GM23338 (cell line): ENCODE measurements at regions not wholly inside any gene's neighbourhood (a gene's known extent, or its start where the extent isn't known, plus 50 kb on each side); places are given as distances from the start of the nearest gene placed in this dataset.

Source experiments
- ATAC-seq: fragments of 200-7000 bp; cut with Tn5 transposase; 3 replicates; pipeline ENCODE4 v1.9.1; 2020
- DNase-seq: peaks from one replicate; pipeline ENCODE4 v3.0.0-alpha.2; 2015; ENCODE audit warnings: low spot score
- H2AFZ ChIP-seq: fragments of 200-600 bp; sonication (generic); 2 replicates; pipeline ENCODE4 v1.8.0; 2016; ENCODE audit warnings: antibody characterized with exemption, mild to moderate bottlenecking, moderate library complexity
- H3F3A ChIP-seq: fragments of 200-600 bp; sonication (generic); replicated peaks from 2 replicates; pipeline ENCODE4 v1.8.0; 2017; ENCODE audit warnings: antibody characterized with exemption, mixed run types, low read depth
- H3K27ac ChIP-seq: fragments of 200-600 bp; sonication (generic); 2 replicates; pipeline ENCODE4 v1.6.1; 2016; ENCODE audit warnings: low read depth
- H3K27me3 ChIP-seq: fragments of 200-600 bp; sonication (generic); 2 replicates; pipeline ENCODE4 v1.8.0; 2016; ENCODE audit warnings: mild to moderate bottlenecking, mixed run types, moderate library complexity; ENCODE audit not compliant: insufficient read depth
- H3K36me3 ChIP-seq: fragments of 200-600 bp; sonication (generic); 2 replicates; pipeline ENCODE4 v1.8.0; 2016; ENCODE audit warnings: mild to moderate bottlenecking; ENCODE audit not compliant: insufficient read depth
- H3K4me1 ChIP-seq: fragments of 200-600 bp; sonication (generic); 2 replicates; pipeline ENCODE4 v1.8.0; 2016; ENCODE audit warnings: mild to moderate bottlenecking, moderate library complexity; ENCODE audit not compliant: insufficient read depth
- H3K4me2 ChIP-seq: fragments of 200-600 bp; sonication (generic); 2 replicates; pipeline ENCODE4 v1.7.1; 2017; ENCODE audit warnings: mixed run types
- H3K4me3 ChIP-seq: fragments of 200-600 bp; sonication (generic); 2 replicates; pipeline ENCODE4 v1.6.1; 2016; ENCODE audit warnings: mixed run types
- H3K79me2 ChIP-seq: fragments of 200-600 bp; sonication (generic); replicated peaks from 2 replicates; pipeline ENCODE4 v1.8.0; 2017; ENCODE audit warnings: mild to moderate bottlenecking; ENCODE audit not compliant: insufficient read depth
- H3K9me2 ChIP-seq: fragments of 200-600 bp; sonication (generic); 2 replicates; pipeline ENCODE4 v1.8.0; 2017; ENCODE audit not compliant: insufficient read depth
- H4K20me1 ChIP-seq: fragments of 200-600 bp; sonication (generic); replicated peaks from 2 replicates; pipeline ENCODE4 v1.8.0; 2017; ENCODE audit warnings: mild to moderate bottlenecking; ENCODE audit not compliant: insufficient read depth
- H3K27ac Mint-ChIP-seq: 2 replicates; pipeline ENCODE4 v1.8.0; 2020; ENCODE audit warnings: inconsistent platforms, mild to moderate bottlenecking, moderate library complexity, mixed read lengths
- H3K27me3 Mint-ChIP-seq: 3 replicates; pipeline ENCODE4 v1.8.0; 2022; ENCODE audit warnings: low read depth, mild to moderate bottlenecking, moderate library complexity, mixed read lengths, inconsistent platforms; ENCODE audit not compliant: insufficient read depth, poor library complexity
- H3K36me3 Mint-ChIP-seq: 3 replicates; pipeline ENCODE4 v1.8.0; 2021; ENCODE audit warnings: low read depth, mild to moderate bottlenecking, inconsistent platforms, moderate library complexity, mixed read lengths
- H3K4me1 Mint-ChIP-seq: 3 replicates; pipeline ENCODE4 v1.8.0; 2020; ENCODE audit warnings: mild to moderate bottlenecking, inconsistent platforms, mixed read lengths
- H3K4me3 Mint-ChIP-seq: 3 replicates; pipeline ENCODE4 v1.8.0; 2021; ENCODE audit warnings: moderate library complexity, mild to moderate bottlenecking, inconsistent platforms, mixed read lengths
- H3K9me3 Mint-ChIP-seq: 3 replicates; pipeline ENCODE4 v1.8.0; 2020; ENCODE audit warnings: moderate library complexity, mild to moderate bottlenecking, inconsistent platforms, mixed read lengths
- CREB1 ChIP-seq: fragments of 250-450 bp; sonication (Bioruptor Pico); IDR thresholded peaks from 2 replicates; pipeline ENCODE4 v1.5.0; 2020; ENCODE audit warnings: low read depth, mild to moderate bottlenecking, moderate library complexity
- EZH2 ChIP-seq: fragments of 200-600 bp; sonication (generic); IDR thresholded peaks from one replicate; pipeline ENCODE4 v1.8.0; 2017; ENCODE audit warnings: antibody characterized with exemption, mild to moderate bottlenecking, low read depth; ENCODE audit not compliant: unreplicated experiment
- EZH2phosphoT487 ChIP-seq: fragments of 200-600 bp; sonication (generic); IDR thresholded peaks from one replicate; pipeline ENCODE4 v1.8.1; 2018; ENCODE audit warnings: antibody characterized with exemption; ENCODE audit not compliant: unreplicated experiment
- POLR2AphosphoS5 ChIP-seq: IDR thresholded peaks from 2 replicates; pipeline ENCODE4 v1.6.1; 2016; ENCODE audit warnings: antibody characterized with exemption, low read depth
- ZNF114 ChIP-seq: fragments of 250-450 bp; sonication (Bioruptor Pico); IDR thresholded peaks from 2 replicates; pipeline ENCODE4 v1.5.0; 2020; ENCODE audit warnings: mild to moderate bottlenecking, moderate library complexity
- TF ChIP-seq, protein P1 (sequence below): IDR thresholded peaks from 2 replicates; pipeline ENCODE4 v1.6.1; 2016; ENCODE audit warnings: antibody characterized with exemption
- TF ChIP-seq, protein P2 (sequence below): IDR thresholded peaks from one replicate; pipeline ENCODE4 v1.6.1; 2018; ENCODE audit warnings: antibody characterized with exemption; ENCODE audit not compliant: unreplicated experiment
- TF ChIP-seq, protein P3 (sequence below): fragments of 250-450 bp; sonication (Bioruptor Pico); IDR thresholded peaks from 2 replicates; pipeline ENCODE4 v1.5.0; 2020; ENCODE audit warnings: mild to moderate bottlenecking, moderate library complexity

DNA sequence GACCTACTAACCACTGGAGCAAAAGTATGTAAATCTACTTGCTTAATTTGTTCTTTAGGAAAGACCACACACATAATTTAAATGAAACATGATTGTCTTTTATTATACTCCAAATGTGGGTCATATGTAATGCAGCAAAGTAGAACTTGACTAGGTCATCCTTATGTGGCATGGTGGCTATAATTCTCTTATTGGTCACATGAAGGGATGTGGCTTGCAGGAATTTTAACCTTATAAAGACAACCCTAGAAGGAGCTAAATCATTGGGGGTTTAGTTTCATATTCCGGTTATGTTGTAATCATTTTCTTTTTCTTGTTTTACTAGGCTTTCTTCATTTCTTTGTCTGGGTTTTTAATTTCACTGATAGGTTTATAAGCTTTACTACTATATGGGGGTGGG lies 93.9 kb downstream of the SEPTIN7 start:
- Mint-ChIP-seq H3K27me3 (no peaks in the 10 kb centered on the region), H3K9me3 (no peaks in the 10 kb centered on the region), H3K36me3 (peaks cover 12% of the 10 kb centered on the region; the same call in 2 of the 3 replicates), H3K4me3 (no peak overlapping the region), H3K27ac (no peak overlapping the region), H3K4me1 (peaks cover 10% of the 10 kb centered on the region; the same call in 2 of the 3 replicates)
- Histone ChIP-seq H3K27me3 (no peaks in the 10 kb centered on the region), H3F3A (no peaks in the 10 kb centered on the region), H3K79me2 (peaks cover 3% of the 10 kb centered on the region; the same call in 1 of the 2 replicates), H3K27ac (no peak overlapping the region), H3K4me2 (no peak overlapping the region), H3K36me3 (peaks cover 5% of the 10 kb centered on the region), H2AFZ (no peak overlapping the region), H4K20me1 (no peaks in the 10 kb centered on the region; the same call in 1 of the 2 replicates), H3K4me3 (no peak overlapping the region), H3K9me2 (no peaks in the 10 kb centered on the region), H3K4me1 (peaks cover 8% of the 10 kb centered on the region)
- no peak for ATAC-seq
- no peak for DNase-seq
- no peak for TF ChIP-seq POLR2AphosphoS5
- no peak for TF ChIP-seq EZH2phosphoT487
- no peak for TF ChIP-seq CREB1 (CRISPR knock-in tag)
- TF ChIP-seq, protein P1, sequence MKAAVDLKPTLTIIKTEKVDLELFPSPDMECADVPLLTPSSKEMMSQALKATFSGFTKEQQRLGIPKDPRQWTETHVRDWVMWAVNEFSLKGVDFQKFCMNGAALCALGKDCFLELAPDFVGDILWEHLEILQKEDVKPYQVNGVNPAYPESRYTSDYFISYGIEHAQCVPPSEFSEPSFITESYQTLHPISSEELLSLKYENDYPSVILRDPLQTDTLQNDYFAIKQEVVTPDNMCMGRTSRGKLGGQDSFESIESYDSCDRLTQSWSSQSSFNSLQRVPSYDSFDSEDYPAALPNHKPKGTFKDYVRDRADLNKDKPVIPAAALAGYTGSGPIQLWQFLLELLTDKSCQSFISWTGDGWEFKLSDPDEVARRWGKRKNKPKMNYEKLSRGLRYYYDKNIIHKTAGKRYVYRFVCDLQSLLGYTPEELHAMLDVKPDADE, result no peak
- TF ChIP-seq, protein P2, sequence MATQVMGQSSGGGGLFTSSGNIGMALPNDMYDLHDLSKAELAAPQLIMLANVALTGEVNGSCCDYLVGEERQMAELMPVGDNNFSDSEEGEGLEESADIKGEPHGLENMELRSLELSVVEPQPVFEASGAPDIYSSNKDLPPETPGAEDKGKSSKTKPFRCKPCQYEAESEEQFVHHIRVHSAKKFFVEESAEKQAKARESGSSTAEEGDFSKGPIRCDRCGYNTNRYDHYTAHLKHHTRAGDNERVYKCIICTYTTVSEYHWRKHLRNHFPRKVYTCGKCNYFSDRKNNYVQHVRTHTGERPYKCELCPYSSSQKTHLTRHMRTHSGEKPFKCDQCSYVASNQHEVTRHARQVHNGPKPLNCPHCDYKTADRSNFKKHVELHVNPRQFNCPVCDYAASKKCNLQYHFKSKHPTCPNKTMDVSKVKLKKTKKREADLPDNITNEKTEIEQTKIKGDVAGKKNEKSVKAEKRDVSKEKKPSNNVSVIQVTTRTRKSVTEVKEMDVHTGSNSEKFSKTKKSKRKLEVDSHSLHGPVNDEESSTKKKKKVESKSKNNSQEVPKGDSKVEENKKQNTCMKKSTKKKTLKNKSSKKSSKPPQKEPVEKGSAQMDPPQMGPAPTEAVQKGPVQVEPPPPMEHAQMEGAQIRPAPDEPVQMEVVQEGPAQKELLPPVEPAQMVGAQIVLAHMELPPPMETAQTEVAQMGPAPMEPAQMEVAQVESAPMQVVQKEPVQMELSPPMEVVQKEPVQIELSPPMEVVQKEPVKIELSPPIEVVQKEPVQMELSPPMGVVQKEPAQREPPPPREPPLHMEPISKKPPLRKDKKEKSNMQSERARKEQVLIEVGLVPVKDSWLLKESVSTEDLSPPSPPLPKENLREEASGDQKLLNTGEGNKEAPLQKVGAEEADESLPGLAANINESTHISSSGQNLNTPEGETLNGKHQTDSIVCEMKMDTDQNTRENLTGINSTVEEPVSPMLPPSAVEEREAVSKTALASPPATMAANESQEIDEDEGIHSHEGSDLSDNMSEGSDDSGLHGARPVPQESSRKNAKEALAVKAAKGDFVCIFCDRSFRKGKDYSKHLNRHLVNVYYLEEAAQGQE, result no peak
- no peak for TF ChIP-seq ZNF114
- TF ChIP-seq, protein P3, sequence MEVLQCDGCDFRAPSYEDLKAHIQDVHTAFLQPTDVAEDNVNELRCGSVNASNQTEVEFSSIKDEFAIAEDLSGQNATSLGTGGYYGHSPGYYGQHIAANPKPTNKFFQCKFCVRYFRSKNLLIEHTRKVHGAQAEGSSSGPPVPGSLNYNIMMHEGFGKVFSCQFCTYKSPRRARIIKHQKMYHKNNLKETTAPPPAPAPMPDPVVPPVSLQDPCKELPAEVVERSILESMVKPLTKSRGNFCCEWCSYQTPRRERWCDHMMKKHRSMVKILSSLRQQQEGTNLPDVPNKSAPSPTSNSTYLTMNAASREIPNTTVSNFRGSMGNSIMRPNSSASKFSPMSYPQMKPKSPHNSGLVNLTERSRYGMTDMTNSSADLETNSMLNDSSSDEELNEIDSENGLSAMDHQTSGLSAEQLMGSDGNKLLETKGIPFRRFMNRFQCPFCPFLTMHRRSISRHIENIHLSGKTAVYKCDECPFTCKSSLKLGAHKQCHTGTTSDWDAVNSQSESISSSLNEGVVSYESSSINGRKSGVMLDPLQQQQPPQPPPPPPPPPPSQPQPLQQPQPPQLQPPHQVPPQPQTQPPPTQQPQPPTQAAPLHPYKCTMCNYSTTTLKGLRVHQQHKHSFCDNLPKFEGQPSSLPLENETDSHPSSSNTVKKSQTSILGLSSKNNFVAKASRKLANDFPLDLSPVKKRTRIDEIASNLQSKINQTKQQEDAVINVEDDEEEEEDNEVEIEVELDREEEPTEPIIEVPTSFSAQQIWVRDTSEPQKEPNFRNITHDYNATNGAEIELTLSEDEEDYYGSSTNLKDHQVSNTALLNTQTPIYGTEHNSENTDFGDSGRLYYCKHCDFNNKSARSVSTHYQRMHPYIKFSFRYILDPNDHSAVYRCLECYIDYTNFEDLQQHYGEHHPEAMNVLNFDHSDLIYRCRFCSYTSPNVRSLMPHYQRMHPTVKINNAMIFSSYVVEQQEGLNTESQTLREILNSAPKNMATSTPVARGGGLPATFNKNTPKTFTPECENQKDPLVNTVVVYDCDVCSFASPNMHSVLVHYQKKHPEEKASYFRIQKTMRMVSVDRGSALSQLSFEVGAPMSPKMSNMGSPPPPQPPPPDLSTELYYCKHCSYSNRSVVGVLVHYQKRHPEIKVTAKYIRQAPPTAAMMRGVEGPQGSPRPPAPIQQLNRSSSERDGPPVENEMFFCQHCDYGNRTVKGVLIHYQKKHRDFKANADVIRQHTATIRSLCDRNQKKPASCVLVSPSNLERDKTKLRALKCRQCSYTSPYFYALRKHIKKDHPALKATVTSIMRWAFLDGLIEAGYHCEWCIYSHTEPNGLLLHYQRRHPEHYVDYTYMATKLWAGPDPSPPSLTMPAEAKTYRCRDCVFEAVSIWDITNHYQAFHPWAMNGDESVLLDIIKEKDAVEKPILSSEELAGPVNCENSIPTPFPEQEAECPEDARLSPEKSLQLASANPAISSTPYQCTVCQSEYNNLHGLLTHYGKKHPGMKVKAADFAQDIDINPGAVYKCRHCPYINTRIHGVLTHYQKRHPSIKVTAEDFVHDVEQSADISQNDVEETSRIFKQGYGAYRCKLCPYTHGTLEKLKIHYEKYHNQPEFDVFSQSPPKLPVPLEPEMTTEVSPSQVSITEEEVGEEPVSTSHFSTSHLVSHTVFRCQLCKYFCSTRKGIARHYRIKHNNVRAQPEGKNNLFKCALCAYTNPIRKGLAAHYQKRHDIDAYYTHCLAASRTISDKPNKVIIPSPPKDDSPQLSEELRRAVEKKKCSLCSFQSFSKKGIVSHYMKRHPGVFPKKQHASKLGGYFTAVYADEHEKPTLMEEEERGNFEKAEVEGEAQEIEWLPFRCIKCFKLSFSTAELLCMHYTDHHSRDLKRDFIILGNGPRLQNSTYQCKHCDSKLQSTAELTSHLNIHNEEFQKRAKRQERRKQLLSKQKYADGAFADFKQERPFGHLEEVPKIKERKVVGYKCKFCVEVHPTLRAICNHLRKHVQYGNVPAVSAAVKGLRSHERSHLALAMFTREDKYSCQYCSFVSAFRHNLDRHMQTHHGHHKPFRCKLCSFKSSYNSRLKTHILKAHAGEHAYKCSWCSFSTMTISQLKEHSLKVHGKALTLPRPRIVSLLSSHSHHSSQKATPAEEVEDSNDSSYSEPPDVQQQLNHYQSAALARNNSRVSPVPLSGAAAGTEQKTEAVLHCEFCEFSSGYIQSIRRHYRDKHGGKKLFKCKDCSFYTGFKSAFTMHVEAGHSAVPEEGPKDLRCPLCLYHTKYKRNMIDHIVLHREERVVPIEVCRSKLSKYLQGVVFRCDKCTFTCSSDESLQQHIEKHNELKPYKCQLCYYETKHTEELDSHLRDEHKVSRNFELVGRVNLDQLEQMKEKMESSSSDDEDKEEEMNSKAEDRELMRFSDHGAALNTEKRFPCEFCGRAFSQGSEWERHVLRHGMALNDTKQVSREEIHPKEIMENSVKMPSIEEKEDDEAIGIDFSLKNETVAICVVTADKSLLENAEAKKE (CRISPR knock-in tag), result no peak
- TF ChIP-seq EZH2, result no peak
